NCI-H1694 (cell line): ENCODE measurements at regions not wholly inside any gene's neighbourhood (a gene's known extent, or its start where the extent isn't known, plus 50 kb on each side); places are given as distances from the start of the nearest gene placed in this dataset.

Experiments used
- DNase-seq: peaks from one replicate; lab custom pipeline; 2025; lab: John Stamatoyannopoulos, UW

DNA sequence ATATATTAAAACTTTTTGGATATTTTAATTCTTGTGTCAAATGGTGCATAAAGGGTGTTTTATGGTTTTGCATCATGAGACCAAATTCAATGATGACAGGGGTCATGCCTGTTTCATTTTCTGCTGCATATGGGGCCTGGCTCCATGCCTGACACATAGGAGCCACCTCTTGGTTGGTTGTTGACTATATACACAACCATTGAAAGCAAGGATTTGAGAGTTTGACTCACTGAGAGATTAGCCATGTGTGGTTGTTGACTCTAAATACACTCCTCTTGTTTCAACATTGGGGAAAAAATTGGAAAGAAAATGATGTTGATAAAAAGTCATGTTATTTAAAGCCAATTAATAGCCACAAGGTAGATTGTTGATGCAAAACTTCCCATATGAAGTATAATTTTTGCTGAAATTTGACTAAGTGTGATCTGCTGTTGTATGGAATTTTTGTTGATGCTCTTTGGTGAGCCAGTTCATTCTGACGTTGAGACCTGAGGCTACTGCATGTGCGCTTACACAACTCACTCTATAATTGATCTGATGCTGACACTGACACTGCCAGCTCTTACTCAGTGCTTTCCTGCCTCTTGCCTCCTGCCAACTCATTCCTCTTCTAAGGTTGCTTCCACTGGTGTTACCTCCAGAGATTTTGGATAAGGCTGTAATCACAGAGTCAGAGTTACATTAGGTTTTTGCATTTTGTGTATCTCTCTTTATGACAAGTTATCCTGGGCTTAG is 446.2 kb upstream of the SLC14A2 start:
- DNase-seq, result no peak

DNA sequence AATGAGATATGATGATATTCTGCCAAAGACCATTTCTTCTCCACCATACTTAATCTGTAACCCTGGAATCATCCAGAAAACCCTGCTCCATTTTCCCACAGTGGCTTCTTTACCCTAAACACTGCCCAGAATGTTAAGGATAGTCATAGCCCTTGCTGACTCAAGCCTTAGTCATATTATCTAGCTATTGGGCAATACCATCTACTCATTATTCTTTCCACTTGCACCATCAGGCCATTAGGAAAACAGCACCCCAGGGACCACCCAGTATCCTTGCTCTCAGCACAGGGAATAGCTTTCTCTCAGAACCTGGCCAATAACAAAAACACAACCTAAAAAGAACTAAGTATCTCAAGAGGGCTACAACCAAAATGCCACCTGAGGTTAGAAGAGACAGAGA is 445.7 kb upstream of the SLC14A2 start:
- DNase-seq, result no peak

DNA sequence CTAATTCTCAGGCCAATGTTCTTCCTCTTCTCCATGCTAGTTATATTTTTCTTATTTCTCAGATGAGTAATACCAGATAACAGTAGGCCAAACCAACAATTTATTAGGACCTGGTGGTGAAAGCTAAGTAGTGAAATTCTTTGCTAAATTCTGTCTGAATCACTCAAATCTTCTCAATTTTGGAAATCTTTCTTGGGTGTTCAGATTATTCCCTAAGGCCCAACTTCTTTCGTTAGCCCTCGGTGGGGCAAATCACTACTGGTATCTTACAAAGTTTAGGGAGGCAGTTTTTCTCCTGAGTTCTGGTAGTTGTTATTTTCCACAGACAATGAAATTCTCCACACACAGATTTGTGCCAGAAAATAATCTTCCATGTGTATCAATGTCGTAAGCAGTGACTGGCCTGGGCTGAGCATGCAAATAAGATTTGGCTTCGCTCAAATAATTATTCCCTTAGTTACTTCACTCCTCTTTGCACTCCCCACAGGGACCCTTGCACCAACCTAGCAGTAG is 443.5 kb upstream of the SLC14A2 start:
- DNase-seq, result no peak

DNA sequence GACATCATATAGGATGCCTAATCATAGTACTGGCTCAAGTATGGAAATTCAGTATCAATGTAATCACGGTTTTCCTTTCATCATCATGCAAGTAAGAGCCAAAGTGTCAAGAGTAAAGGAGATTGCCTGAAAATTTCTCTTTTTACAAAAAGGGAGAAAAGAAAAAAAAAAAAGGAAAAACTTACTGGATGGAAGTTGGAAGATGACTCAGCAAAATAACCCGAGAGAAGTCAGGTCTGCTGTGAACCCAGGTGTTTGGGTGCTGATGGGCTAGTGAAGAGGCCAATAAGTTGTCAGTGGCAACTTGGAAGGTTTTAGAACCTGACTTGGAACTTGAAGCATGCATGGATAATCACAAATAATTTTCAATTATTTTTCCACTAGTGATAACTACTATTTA is 441.9 kb upstream of the SLC14A2 start:
- DNase-seq, result no peak

DNA sequence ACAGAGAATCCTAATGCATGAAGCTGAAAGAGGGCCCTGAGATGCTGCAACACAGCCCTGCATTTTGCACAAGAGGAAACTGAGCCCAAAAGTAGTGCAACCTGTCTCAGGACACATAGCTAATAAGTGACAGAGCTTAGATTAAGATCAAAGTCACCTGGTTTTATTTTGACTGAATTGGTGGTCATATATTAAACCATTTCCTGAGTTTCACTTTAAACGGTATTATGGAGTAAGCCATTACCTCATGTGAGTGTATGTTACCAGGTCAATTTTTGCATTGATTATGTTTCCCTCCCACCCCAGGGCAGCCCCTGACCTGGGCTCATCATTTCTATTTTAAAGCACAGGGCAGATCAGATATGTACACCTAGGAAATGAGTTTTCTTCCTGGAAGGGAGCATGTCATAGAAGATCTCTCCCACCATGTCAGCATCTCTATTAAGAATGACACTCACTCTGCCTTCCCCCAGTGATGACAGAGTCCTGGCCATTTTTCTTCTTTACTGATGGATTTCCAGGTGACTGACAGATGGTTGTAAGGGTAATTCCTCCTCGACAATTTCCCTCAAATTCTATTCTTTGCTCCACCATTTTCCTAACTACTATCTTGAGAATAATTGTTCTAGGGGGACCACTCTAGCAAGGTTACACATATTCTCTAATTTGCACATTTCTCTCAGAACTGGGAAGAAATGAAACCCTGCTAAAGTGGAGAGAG is 441.3 kb upstream of the SLC14A2 start:
- DNase-seq, result no peak

DNA sequence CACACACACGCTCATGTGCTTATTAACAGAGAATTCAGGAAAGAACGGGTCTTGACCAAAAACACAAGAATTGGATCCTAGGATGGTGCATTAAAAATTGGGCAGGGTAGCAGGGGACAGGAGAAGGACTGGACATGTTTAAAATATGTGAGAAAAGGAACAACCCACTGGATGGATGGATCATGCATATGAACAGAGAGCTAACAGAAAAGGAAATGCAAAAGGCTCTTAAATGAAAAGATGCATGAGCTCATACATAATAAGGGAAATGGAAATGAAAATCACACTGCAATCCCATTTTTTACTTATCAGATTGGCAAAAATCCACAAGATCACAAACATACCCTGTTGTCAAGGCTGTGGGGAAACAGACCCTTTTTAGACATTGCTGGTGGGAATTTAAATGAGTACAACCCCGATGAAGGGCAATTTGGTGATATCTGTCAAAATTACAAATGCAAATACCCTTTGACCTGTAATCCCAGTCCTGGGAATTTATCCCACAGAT is 440.6 kb upstream of the SLC14A2 start:
- no peak for DNase-seq

DNA sequence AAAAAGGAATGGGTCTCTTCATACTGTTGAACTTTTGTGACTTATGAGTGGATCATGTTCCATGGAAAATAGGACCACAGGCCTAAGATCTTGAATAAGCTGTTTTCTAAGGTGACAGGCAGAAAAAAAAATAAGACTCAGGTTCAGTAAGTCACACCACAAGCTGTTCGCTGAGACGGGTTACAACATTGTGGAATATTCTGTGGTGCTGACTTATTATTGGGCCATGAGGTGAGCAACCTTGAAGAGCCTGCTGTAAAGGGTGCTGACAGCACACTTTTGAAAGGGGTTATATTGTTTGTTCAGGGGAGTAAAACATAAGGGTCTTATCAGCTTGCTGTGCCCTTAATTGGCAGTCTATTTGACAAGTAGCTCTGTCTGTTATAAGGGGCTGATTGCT is 439.8 kb upstream of the SLC14A2 start:
- DNase-seq, result no peak

DNA sequence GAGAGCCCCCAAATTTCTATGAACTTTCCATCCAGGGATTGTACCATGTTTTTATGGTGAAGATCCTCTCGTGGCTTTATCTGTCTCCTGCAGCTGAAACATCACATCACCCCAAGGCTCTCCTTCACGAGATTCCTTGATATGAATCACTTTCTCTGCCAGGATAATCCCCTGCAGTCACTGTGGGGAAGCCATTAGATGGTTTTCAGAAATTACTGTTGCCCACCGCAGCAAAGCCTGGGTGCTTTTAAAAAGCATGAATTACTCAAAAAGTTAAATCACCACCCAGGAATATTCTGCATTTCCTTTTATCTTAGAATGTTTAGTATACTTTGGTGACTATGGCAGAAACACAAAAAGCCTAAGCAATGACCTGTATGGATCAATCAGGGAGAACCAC is 428.4 kb upstream of the SLC14A2 start:
- no peak for DNase-seq

DNA sequence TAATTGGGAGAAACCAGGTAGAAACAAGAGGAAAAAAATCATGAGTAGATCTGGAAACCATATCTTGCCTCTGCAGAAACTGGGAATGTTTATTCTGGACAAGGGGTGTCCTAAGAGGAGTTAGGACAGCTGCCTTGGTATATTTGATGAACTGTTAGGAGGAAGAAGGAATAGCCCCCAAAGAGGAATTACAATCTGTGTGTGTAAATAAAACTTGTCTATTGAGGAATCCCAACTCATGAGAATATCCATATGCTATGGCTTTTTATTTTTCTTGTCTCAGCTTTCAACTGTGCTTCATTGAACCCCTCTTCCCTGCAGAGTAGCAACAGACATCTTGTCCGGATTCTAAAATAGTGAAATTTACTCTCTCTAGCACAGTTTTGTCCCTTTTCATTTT is 423.5 kb upstream of the SLC14A2 start:
- no peak for DNase-seq

DNA sequence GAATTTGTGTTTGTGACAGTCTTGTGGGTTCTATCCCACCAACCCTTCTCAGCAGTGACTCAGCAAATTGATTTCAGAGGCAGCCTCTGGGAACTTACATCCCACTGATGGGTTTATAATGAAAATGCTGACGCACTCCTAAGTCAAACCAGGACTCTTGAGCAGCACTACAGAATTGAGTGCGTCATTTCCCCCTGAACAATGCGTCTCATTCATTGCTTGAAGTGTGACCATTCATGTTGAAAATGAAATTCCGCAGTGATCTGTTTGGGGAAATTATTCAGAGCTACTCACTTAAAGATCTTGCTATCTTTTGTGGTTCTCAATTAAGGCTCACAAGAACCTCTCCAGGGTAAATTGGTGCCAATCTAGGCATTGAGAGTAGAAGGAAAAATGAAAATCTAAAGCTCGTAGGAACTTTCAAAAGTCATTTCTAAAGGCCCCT is 417.7 kb upstream of the SLC14A2 start:
- no peak for DNase-seq

DNA sequence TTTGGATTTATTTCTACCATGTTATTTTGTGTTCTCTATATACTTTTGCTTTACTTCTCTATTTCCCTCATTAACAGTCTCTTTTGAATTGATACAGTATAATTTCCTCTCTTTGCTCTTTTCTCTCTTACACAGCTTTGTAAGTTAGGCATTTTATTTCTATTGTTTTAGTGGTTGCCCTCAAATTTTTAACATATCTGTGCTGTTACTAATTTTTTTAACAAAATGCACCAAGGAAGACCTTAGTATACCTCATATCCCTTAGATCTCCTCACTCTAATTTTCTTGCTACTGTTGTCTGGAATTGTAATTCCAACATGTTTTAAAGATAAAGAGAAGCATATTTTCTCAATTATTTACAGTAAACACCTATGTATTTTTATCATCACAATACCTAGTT is 416.8 kb upstream of the SLC14A2 start:
- DNase-seq, result no peak

DNA sequence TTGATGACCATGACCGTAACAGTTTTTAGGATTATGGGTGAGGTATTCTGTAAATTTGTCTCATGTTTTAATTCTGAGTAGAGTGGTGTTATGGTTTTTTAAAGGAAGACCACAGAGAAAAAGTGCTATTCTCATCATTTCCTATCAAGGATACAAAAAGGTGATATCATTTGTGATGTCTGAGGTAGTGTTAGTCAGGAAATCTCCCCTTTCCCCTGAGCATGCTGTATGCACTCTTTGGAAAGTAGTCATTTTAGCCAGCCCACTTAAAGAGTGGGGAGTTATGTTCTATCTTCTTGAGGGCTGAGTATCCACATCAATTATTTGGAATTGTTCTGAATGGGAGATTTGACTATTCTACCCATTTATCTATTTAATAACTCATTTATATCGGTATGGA is 414.2 kb upstream of the SLC14A2 start:
- DNase-seq, result no peak

DNA sequence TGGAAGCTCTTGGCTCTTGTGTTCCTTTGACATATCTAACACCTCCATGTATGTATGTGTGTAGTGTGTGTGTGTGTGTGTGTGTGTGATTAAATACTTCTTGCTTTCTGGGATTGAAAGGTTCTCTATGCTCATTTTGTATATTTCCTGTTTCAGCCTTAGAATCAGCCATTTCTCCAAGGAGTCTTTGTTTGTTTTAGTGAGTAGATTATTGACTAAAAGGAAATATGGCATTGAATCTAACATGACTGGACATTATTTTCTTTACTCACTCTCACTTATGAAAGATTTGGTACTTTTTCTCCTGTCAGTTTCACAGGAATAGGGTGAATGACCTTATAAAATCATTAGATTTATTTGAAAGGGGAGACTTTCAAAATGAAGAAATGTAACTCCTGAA is 413.8 kb upstream of the SLC14A2 start:
- DNase-seq, result no peak

DNA sequence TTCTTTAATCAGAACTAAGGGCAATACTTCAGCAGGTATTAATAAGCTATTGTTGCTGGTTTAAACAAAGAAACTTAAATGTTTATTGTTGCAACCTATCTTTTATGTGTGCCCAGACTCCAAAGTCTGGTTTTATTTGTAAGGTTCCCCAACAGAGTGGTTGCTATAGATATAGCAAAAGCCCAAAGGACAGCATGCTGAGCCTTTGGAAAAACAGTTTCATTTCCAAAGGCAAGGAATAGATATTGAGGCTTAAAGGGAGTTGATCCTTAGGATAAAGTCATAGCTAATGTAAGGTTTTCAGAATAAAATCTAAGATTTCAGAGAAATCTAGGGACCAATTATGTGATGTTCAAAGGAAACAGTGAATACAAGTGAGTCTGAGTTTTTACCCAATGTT is 413.2 kb upstream of the SLC14A2 start:
- DNase-seq, result no peak

DNA sequence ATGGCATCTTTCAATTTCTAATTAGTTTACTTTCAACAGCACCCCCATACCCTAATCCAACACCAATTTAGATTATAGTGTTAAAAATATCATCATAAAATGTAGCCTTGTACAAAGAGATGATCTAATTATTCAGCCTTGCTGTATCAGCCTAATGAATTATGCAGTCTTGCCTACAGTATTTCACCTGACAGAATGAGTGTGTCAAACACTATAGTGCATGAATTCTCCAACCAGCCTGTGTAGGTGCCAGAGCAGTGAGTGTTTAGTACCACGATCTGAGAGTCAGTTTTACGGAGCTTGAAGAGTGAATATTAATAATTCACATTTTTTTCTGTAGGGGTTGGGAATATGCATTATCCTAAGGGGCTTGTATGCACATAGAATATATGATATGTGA is 411.6 kb upstream of the SLC14A2 start:
- no peak for DNase-seq

DNA sequence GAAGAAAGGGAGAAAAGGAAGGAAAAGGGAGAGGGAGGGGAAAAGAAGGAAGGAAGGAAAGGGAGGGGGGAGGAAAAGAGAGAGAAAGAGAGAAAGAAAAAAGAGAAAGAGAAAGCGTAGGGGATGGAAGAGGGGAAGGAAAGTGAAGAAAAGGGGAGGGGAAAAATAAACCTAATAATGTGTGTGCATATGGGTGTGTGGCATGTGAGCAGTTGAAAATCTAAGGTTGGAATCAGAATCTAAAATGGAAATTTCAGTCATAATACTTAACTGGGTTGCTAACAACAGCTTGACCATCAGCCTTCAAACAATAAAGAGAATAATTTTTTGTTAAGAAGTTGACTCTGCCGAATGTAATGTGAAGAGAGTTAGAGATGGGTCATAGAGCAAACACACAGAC is 407.9 kb upstream of the SLC14A2 start:
- no peak for DNase-seq

DNA sequence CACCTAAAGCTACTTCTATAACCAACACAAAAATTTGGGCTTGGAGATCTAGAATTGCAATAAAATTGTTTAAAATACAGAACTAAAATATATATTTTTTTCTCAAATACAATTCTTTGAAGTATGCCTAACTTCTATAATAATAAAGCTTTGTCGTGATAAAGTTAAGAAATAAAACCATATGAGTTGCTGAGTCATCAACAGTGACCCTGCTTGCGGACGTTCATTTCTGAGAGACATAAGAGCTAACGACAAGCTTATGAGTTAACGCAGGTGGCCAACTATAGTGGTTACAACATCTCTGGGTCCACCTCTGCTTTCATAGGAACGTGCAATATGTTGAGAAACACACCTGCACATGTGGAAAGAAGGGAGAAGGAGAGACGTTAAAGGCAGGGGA is 407.1 kb upstream of the SLC14A2 start:
- no peak for DNase-seq

DNA sequence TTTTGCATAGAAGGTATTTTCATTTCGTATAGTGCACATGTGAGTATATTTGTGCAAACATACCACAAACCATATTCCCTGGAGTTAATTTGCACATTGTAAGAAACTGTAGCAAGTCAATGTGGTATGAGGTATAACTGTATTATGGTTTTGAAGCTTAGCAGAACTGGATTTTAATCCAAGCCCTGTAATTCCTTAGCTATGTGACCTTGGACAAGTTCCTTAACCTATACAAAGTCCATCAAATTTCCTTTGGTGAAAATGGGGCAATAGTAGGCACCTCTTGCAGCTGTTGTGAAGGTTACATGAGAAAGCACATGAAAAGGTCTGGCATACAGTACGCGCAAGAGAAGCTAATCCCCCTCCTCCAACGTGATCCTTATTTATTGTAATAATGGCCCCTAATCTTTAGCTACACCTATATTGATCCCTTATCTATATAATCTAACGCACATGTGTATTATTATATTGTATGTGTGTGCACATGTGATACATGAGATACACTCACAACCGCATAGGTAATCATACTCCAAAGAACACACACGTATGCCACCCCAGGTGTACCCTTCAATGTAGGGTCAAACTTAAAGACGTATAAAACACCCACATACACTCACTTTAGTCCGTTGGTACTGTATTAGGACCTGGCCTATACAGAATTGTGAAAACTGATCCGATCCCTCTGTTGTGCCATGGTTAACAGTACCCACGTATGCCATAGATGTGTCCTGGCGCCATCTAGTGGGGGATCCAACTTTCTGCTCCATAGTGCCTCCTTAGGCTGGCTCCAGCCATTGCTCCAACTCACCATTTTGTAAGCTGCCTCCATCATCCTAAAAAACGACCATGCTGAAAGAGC is 402.9 kb upstream of the SLC14A2 start:
- peak; percentile 77 for DNase-seq

DNA sequence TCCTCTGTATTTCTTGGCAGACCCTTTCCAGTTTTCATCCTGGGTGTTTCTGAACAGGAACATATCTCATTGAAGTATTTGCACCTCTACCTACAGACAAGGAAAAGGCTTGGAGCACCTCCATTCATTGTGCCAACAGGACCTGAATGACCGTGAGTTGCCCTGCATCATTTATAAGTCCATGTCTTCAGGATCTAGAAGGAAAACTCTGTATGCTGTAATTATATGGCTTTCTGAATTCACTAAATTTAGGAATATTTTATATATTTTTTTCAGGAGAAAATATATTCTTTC is 402.3 kb upstream of the SLC14A2 start:
- no peak for DNase-seq

DNA sequence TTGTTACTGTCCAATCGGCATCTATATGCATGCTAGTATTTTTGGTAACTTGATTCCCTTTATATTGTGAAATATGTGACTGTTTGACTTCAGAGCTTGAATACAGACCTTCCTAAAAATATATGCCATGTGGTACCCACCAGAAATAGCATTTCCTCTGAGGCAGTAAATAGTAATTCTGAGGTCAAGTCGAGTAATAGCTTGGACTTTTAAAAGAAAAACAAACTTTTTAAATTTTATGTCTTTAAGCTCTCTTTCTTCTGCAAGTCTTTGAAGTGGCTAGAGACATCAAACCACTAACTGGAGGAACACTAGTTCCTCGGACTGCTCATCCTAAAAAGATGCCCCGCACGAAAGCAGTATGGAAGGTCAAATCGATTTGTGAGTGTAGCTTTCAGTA is 396.8 kb upstream of the SLC14A2 start:
- DNase-seq, result no peak

DNA sequence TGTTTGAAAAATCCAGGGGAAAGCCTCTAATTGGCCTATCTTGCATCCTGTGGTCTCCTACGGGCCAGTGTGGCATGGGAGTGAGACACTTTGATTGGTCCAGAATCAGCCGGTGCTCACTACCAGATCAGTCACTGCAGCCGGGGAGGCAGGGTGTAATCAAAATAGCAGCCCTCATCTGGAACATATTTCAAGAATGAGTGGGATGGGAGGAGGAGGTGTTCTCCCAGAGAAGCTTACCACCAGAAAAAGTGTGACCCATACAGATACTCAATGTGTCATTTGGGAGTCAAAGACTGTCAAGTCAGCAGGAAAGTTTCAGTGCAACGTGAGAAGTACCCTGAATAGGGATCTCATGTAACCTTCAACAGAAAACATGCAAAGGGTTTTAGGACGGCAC is 393.9 kb upstream of the SLC14A2 start:
- DNase-seq, result no peak

DNA sequence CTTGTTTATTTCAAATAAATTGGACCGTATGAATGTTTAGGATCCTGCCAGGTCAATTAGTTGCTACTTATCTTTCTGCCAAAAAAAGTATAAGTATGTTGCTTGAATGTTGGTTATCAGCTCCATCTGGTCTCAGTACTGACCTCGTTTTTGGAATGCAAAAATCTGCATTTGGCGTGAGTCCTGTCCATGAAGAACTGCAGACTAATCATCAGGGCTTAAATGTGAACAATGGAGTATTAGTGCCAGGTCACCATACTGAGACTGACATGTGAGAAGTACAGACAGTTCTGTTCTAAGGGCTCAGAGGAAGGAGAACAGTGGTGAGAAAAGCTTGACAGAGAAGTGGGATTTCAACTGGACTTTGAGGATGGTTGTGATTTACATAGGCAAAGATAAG is 393.1 kb upstream of the SLC14A2 start:
- no peak for DNase-seq
